ENCODE measurements at regions not wholly inside any gene's neighbourhood (a gene's known extent, or its start where the extent isn't known, plus 50 kb on each side); places are given as distances from the start of the nearest gene placed in this dataset.

DNA sequence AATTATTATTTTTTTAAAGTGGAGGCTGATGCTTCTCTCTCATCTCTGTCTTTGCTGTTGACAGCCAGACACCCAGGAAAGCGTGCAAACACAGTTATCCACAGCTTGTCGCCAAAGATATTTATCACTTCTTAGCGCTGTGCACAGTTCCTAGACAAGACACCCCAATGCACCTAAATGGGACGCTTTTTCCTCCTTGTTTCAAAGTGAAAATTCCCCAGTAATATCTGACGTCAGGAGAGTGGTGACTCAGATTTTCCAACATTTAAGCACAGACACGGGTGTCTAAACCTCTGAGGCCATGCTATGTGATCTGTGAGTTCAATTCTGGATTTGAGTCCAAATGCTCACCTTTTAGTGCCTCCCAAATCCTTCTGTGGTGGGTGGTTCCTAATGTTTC, 151.6 kb downstream of the EMX2 start:
- TF ChIP-seq JUNB (IDR thresholded peaks at IDR 0.05): no peak
- no peak for TF ChIP-seq FOXK2 (IDR thresholded peaks at IDR 0.05)
- TF ChIP-seq EZH2 (IDR thresholded peaks at IDR 0.05; ENCODE audit: borderline replicate concordance, control insufficient read depth, low read depth, low read length): no peak
- no peak for TF ChIP-seq RAD51 (IDR thresholded peaks at IDR 0.05)
- TF ChIP-seq, protein P1, sequence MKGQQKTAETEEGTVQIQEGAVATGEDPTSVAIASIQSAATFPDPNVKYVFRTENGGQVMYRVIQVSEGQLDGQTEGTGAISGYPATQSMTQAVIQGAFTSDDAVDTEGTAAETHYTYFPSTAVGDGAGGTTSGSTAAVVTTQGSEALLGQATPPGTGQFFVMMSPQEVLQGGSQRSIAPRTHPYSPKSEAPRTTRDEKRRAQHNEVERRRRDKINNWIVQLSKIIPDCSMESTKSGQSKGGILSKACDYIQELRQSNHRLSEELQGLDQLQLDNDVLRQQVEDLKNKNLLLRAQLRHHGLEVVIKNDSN (IDR thresholded peaks at IDR 0.05; ENCODE audit: borderline replicate concordance, extremely low read length, insufficient read depth, low read depth, low read length): no peak
- no peak for TF ChIP-seq POLR2A (IDR thresholded peaks at IDR 0.05; ENCODE audit: low read depth, low read length)
- no peak for TF ChIP-seq ETV6 (conservative IDR thresholded peaks at IDR 0.05 in 1 of 2, IDR thresholded peaks at IDR 0.05 in 1 of 2; ENCODE audit: borderline replicate concordance in 1 of 2, low read depth in 1 of 2)
- TF ChIP-seq POLR2AphosphoS5 (IDR thresholded peaks at IDR 0.05; ENCODE audit: low read length): no peak
- TF ChIP-seq BHLHE40 (IDR thresholded peaks at IDR 0.05; ENCODE audit: borderline replicate concordance in 1 of 2, low read depth in 2 of 2, low read length in 1 of 2): no peak

Data from GM12878 (cell line).